LoVo (cell line): ENCODE measurements at regions not wholly inside any gene's neighbourhood (a gene's known extent, or its start where the extent isn't known, plus 50 kb on each side); places are given as distances from the start of the nearest gene placed in this dataset.

ENCODE experiments used
- DNase-seq: peaks from one replicate; pipeline ENCODE4 v3.0.0-alpha.2; 2016; ENCODE audit warnings: low spot score

- DNase-seq = no peak
Observed at GRCh38 chr1:79688932-79689331, 682.4 kb upstream of the ADGRL4 start.

- DNase-seq = no peak
Observed at GRCh38 chr1:79683420-79683819, 676.9 kb upstream of the ADGRL4 start.

- no peak for DNase-seq
Observed at GRCh38 chr1:79682478-79682877, 675.9 kb upstream of the ADGRL4 start.

GRCh38 chr1:79681382-79681781 is 674.9 kb upstream of the ADGRL4 start:
- DNase-seq = no peak

- DNase-seq = no peak
Observed at GRCh38 chr1:79679916-79680315, 673.4 kb upstream of the ADGRL4 start.

- DNase-seq = no peak
Observed at GRCh38 chr1:79667848-79668696, 661.5 kb upstream of the ADGRL4 start.

- DNase-seq = no peak
Observed at GRCh38 chr1:79667166-79667565, 660.6 kb upstream of the ADGRL4 start.

GRCh38 chr1:79663916-79664315 is 657.4 kb upstream of the ADGRL4 start:
- no peak for DNase-seq

GRCh38 chr1:79662596-79662995 is 656.1 kb upstream of the ADGRL4 start:
- DNase-seq = no peak

- no peak for DNase-seq
Observed at GRCh38 chr1:79660129-79660528, 653.6 kb upstream of the ADGRL4 start.

GRCh38 chr1:79657951-79658658 is 651.6 kb upstream of the ADGRL4 start:
- DNase-seq = no peak

GRCh38 chr1:79655876-79656275 is 649.3 kb upstream of the ADGRL4 start:
- DNase-seq = no peak

- no peak for DNase-seq
Observed at GRCh38 chr1:79652426-79652825, 645.9 kb upstream of the ADGRL4 start.

GRCh38 chr1:79648126-79648525 is 641.6 kb upstream of the ADGRL4 start:
- DNase-seq = no peak

GRCh38 chr1:79646880-79647279 is 640.4 kb upstream of the ADGRL4 start:
- no peak for DNase-seq

- DNase-seq = no peak
Observed at GRCh38 chr1:79638382-79638781, 631.9 kb upstream of the ADGRL4 start.

- DNase-seq = no peak
Observed at GRCh38 chr1:79633456-79633855, 626.9 kb upstream of the ADGRL4 start.

GRCh38 chr1:79629414-79629813 is 622.9 kb upstream of the ADGRL4 start:
- no peak for DNase-seq

GRCh38 chr1:79617777-79618176 is 611.2 kb upstream of the ADGRL4 start:
- DNase-seq = no peak

- no peak for DNase-seq
Observed at GRCh38 chr1:79614762-79615161, 608.2 kb upstream of the ADGRL4 start.

- no peak for DNase-seq
Observed at GRCh38 chr1:79614106-79614505, 607.6 kb upstream of the ADGRL4 start.

- DNase-seq = no peak
Observed at GRCh38 chr1:79613046-79613445, 606.5 kb upstream of the ADGRL4 start.

GRCh38 chr1:79604490-79605198 is 598.1 kb upstream of the ADGRL4 start:
- no peak for DNase-seq
